NCI-H2196 treated with DMSO at 0.1 percent for 48 hours (cell line): ENCODE measurements at regions not wholly inside any gene's neighbourhood (a gene's known extent, or its start where the extent isn't known, plus 50 kb on each side); places are given as distances from the start of the nearest gene placed in this dataset.
"Not testable (repeated sequence)": the region's sequence is repeated elsewhere in the genome, so short reads cannot be mapped to it uniquely, and the experiment has no call there.

Source experiments
- DNase-seq: peaks from one replicate; lab custom pipeline; 2025; ENCODE audit not compliant: unreplicated experiment; lab: John Stamatoyannopoulos, UW

DNA sequence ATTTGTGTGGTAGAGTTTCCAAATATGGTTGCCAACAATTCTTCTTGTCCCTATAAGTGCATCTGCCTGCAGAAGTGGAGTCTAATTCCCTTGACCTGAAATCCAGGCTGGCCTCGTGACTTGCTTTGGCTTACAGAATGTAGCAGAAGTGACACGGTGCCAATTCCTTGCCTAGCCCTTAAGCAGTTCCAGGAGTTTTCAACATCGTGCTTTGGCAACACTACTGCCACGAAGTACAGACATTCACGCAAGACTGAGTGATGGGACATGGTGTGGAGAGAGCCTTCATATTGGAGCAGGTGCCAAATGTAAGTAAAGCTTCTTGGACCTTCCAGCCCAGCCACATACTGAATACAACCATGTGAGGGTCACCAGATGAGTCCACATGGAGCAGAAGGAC, 92.9 kb upstream of the NEK6 start:
- peak; percentile 4 for DNase-seq

DNA sequence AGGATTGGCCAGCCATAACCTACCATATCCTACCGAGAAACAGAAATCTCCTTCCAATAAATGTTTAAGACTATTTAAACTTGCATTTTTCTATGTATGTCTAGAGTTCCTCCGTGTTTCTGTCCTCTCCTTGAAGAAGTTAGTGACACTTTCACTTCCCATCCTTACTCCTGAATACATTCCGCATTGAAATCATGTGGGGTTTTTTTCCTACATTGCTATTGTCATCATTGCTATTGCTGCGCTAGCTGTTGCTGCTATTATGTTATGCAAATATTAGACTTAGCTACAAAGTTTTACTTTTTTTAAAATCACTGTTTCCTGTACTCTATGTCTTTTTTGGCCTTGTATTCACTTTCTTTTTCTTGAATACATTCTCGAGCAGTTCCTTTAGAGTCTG, 83.3 kb upstream of the NEK6 start:
- DNase-seq, result no peak

DNA sequence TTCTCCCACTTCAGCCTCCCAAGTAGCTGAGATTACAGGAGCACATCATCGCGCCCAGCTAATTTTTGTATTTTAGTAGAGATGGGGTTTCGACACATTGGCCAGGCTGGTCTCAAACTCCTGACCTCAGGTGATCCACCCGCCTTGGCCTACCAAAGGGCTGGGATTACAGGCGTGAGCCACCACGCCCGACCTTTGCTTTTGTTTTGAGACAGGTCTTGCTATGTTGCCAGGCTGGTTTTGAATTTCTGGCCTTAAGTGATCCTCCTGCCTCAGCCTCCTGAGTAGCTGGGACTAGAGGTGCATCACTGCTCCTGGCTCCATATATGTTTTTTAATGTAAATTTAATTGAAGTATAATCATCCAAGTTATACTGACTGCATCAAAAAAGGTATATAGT, 80.2 kb upstream of the NEK6 start:
- not testable (repeated sequence) for DNase-seq

DNA sequence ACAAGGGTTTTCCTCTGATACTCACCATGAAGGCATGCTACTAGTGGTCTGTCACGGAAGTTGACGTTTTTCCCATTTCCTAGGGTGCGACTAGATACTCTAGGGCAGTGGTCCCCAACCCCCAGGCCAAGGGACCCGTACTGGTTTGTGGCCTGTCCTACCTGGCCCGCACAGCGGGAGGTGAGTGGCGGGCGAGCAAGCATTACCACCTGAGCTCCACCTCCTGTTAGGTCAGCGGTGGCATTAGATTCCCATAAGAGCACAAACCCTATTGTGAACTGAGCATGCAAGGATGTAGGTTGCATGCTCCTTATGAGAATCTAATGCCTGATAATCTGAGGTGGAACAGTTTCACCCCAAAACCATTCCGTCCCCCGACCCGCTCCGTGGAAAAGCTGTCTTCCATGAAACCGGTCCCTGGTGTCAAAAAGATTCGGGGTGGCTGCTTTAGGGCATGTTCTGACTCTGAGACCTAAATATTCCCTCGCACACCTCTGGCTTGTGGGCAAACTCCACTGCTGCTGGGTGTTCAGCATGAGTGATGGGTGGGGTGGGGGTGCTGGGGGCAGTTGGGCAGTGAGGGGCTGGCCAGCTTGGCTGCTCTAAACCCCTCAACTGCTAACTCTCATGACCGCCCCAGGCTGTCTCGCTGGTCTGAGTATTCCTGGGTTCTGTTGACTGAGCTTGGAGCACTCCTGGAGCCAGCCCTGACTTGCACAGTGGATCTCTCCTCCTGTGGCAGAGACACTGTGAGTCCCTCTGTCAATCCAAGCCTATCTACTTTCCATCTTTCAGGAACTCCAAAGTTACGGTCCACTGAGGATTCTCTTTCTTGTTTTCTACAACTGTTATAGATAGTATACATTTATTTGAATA, 78.3 kb upstream of the NEK6 start:
- DNase-seq, result no peak

DNA sequence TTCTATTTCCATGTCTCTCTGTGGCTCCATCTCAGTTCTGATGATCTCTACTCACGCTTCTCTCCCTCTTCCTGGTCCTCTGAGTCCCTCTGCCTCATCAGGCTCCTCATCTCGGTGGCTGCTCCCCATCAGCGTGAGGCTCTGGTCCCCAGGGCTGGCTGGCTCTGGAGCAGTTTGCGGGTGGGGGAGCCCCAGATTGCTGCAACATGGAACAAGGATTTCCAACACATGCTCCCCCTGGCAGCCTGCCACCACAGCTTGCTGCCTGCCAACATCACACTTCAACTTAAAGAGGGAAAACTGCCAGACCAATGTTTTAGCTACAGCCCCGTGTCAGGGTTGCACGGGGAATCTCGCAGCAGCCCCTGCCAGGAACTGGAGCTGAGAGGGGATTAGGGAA, 77.2 kb upstream of the NEK6 start:
- peak; percentile 15 for DNase-seq

DNA sequence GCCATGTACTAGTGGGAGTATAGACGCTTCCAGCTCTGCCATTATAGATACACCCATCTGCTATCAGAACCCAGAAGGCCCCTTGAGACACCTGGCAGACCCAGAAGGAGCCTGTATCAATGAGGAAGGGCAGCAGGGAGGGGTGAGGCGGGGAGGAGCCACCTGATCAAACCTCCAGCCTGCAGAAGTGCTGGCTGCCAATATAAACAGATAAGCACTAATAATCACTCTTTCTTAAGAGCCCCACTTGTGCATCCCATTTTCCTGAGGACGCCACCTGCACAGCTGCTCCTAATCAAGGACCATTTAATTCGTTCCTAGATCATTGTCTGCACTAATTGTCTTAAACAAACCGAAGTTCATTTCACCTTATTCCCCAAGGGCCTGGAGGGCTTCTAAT, 75.0 kb upstream of the NEK6 start:
- peak; percentile 32 for DNase-seq

DNA sequence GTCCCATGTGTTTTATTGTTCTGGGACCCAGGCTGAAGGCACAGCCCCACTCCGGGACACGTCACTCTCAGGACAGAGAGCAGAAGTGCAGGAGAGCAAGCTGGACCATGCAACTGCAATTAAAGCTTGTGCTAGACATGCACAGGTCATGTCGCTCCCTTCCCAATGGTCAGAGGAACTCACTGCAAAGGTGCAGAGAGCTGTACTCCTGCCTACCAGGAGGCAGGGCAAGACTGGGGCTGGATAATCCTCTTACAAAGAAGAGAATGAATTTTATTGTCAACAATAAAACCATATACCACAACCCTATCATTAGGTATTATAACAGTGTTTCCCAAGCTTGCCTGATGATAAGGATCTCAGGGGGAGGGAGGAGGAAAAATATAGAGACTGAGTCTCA, 74.0 kb upstream of the NEK6 start:
- no peak for DNase-seq

DNA sequence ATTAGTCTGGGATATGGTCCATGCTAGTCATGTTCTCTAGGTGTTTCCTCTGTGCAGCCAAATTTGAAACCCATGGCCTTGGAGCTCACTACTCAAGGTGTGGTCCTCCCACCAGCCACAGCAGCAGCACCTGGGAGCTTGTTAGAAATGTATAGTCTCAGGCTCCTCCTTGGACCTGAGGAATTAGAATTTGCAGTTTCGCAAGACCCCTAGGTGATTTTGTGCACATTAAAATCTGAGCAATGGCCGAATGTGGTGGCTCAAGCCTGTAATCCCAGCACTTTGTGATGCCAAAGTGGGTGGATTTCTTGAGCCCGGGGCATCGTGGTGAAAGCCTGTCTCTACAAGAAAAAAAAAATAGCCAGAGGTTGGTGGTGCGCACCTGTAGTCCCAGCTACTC, 72.3 kb upstream of the NEK6 start:
- DNase-seq, result no peak

DNA sequence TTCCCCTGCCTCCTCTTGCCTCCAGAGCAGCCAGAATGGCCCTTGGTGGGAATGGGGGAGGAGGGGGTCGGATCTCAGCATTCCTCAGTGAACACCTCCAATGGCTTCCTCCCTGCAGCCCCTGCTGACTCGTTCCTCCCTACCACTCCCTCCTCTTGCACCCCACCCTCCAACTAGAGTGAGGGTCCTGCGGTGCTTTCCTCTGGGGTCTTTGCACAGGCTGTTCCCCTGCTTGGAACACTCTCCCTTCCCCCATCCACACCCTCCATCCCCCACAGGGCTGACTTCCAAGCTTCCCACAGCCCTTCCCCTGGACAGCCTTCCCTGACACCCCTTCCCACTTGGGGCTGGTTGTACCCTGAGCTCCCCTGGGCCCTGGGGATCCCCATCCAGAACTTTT, 70.4 kb upstream of the NEK6 start:
- no peak for DNase-seq

DNA sequence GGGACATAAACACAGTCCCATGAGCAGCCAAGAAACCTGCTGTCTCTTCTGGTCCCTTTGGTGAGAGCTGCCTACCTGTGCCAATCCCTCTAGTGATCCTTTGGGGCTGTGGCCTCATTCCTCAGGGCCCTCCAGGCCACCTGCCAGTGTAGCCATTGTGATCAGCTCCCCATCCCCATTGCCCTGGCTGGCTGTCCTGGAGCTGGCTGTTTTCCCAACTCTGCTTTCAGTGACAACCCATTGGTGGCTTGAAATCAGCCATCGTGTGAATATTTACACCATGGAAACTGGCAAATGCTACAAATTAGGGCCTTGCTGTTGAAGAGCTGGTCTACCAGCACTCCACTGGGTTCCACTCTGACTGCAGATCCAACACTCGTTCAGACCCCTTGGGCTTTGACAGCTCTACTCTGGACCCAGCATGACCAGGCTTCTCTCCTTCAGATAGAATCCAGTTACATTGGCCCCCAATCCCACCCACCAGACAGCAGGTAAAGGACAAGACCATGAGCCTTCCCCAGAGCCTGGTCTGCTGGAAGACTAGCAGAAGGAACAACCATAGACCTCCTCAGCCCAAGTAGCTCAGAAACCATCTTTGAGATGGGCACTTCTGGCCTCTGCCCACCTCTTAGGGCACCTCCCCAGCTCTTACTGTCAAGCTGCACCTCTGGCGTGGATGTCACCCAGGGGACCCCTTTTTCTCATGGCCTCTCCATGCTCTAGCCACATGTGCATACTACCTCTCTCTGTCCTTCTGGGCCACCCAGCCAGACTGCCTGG, 69.2 kb upstream of the NEK6 start:
- DNase-seq, result no peak

DNA sequence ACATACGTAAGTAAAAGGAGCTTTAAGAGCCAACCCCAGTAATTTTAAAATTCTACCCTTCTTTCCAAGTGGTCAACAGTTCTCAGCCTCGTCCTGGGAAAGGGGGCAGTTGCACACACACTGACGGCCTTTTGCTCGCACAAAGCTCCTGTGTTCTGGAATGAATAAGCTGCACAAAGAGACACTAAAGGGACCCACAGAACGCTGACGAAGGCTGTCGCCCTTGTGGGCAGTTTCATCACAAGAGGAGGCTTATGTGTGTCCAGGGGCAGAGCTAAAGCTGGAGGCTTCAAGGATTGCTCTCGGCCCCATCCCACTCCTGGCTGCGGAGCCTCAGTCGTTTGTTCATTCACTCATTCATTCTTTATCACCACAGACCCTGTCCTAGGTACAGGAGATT, 67.0 kb upstream of the NEK6 start:
- no peak for DNase-seq

DNA sequence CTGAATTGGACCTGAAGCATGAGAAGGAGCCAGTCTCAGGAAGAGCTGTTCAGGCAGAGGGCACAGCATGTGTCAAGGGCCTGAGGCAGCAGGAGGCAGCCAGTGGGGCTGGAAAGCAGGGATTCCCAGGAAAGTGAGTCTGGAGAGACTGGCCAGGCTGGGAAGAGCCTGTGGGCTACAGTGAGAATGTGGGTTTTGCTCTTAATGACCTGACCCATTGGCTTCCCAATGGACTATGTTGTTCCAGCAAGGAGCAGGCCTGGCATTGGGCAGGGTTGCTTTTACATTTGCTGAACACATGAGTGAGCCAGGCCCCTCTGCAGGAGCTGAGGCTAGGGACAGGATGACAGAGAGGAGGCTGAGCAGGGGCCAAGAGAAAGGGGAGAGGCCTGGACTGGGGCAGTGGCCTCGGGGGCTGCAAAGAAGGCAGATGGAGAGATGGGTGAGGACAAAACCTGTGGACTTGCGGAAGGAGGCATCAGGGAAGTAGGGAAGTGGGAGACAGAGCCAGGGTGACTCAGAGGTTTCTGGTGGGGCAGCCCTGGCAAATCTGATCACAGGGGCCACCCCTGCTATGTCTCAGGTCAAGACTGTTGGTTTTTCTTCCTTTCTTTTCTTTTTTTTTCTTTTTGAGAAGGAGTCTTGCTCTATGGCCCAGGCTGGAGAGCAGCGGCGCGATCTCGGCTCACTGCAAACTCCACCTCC, 65.9 kb upstream of the NEK6 start:
- no peak for DNase-seq

DNA sequence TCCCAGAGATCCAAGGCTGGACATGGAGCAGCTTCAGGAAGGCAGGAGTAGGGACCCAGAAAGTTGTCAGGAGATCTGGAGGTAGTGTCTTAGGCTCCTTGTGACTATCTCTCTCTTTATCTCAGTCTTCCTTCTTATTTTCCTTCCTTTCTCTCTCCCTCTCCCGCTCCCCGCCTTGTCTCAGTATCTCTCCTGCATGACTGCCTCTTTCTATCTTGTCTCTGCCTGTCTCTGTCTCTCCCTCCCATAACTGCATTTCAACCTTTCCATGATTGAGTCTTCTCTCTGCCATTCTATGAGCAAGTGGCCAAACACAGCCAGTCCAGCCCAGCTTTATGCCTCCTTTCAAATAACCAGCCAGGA, 61.0 kb upstream of the NEK6 start:
- no peak for DNase-seq

DNA sequence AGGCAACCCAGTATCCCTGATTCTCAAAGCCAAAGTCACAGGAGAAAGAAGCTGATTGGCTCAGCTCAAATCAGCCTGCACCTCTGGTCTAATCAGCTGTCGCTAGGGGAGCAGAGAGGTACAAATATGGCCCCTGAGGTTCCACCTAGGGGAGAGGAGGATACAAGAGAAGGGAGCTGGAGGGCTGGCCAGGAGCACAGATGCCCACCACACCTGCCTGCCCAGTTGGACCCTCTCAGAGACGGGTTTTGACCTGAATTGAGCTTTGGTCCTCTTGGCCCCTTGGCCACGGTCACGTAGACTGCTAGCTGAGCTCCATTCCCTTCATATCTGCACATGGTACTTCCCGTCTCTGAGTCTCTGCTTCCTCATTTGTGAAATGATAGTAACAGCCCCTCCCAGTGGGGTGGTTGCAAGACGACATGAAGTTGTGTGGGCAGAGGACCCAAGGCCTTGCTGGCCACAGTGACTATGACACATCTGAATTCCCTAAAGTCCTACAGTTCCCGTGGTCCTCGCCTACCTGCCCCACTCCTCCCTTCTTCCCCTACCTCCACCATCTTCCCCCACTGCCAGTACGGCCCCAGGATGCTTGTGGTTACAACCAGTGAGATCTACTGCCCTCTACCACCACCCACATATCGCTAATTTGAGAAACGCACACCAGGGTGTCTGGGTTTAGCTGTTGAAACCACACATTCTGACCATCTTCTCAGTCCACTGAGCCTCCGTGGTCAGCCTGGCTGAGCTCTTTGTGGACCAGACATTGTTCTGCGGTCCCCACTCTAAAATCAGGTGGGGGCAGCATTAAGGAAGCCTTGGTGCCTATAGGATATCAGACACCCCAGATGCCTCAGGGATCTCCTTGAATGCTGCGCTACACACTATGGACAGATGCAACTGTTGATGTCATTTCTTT, 60.3 kb upstream of the NEK6 start:
- DNase-seq, result no peak

DNA sequence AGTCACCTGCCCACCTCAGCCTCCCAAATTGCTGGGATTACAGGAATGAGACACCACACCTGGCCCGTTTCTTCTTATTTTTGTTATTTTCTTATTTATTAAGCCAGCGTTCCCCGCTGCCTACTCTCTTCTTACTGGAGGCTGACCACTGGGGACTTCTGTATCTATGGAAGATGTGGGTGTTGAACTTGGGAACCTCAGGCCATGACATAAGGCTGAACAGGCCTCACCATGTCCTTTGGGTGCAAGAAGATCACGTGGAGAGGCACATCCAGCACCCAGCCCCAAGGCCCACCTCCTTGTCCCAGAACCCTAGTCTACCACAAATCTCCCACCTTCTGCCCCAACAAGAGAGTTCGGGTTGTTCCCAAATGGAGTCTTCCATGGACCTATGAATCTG, 59.4 kb upstream of the NEK6 start:
- DNase-seq, result no peak

DNA sequence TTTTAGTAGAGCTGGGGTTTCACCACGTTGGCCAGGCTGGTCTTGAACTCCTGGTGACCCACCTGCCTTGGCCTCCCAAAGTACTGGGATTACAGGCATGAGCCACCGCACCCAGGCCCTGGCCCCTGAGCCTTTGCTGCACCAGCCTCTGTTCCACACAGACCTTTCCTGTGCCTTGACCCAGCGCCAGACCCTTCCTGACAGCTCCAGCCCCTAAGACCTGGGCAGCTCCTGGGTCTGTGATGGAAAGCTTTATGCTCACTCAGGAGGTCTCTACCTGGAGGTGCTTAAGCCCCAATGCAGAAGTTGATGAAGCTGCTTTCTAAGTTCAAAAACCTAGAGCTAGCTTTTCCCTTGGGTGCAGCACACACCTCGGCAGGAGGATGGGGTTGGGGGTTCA, 58.8 kb upstream of the NEK6 start:
- DNase-seq, result no peak

DNA sequence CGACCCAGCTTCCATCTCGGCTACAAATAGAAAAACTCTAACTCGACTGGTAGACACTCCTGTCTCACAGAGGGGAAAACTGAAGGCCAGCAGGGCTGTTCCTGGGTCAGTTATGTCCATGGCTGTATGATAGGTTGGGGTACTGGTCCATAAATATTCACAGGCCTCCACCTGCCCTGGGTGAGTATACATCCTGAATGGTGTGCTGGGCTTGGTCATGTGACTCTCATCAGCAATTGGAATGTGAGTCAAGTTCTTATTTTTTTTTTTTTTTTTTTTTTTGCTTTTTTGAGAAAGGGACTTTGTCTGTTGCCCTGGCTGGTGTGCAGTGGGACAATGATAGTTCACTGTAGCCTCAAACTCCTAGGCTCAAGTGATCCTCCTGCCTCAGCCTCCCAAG, 58.3 kb upstream of the NEK6 start:
- no peak for DNase-seq

DNA sequence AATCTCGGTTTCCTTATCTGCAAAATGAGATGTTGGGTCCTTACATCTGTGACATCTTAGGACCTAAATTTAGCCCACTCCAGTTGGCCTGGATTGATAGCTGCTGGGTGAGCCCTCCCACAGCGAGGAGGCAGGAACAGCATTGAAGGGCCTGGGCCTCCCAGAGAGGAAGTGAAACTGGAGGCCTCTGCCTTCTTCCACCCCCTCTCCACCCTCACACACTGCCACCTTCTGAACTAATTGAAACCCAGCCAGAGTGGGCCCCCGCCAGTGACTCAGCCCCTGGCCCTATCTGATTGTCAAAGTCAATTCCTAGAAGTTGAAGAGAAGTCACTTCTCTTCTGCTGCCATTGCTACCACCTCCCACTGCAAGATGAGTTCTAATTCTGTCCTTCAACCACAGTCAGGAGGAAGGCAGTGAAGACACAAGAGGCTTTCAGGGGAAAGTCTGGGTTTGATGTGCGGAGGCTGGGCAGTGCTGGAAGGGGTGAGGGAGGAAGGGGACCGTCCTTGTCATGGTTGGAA, 55.2 kb upstream of the NEK6 start:
- DNase-seq, result no peak

DNA sequence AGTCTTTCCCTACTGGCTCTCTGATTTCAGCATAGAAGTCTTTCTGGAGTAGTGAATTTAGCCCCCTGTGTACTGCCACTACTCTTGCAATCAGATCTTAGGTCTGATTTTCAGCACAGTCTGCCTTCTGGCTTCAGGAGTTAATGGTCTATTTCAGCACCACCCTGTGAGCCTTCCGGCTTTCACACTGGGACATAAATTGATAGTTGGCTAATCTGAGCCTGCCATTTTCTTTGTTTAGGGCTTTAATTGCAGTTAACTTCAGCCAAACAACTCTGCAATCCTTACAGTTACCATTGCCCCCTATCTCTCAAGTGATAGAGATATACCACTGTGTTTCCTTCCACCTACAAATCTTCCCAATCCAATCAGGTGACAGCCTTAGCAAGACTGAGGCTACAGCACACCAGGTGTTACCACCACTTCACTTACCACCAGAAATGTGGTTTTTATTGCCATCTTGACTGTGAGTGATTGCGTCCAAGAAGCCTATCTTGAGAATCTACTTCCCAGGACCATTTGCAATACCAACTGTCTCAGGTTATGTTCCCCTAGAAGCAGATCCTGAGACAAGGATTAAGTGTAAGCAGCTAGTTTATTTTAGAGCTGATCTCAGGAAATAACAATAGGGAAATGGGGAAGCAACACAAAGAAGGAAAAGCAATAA, 51.9 kb upstream of the NEK6 start:
- DNase-seq, result no peak

DNA sequence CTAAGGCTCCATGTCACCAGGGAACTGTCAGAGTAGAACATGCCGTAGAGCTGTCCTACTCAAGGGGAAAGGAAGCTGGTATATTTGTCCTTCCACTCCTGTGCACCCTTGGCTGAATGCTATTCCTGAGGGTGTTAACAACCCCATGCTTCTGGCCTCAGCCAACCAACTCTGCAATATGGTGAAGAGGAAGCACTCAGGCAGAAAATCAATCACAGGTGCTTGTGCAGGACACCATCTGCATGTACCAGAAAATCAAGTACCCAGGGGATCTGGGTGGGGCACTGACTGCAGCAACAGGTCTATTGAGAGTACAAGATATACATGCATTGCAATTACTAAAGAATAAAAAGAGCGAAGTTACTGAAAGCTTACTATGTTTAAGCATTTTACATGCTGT, 51.4 kb upstream of the NEK6 start:
- no peak for DNase-seq
